Muscle of back (tissue), 3 donors: ENCODE measurements at regions not wholly inside any gene's neighbourhood (a gene's known extent, or its start where the extent isn't known, plus 50 kb on each side); places are given as distances from the start of the nearest gene placed in this dataset.

Source experiments
- DNase-seq, 3 donors: peaks; one replicate each; pipeline versions ENCODE4 v3.0.0 to v3.0.0-alpha.2; 2013

GRCh38 chr3:111472556-111472955, 69.4 kb upstream of the CD96 start:
- no peak for DNase-seq

- DNase-seq, result no peak
Measured at GRCh38 chr3:111473550-111473949, 68.4 kb upstream of the CD96 start.

DNA sequence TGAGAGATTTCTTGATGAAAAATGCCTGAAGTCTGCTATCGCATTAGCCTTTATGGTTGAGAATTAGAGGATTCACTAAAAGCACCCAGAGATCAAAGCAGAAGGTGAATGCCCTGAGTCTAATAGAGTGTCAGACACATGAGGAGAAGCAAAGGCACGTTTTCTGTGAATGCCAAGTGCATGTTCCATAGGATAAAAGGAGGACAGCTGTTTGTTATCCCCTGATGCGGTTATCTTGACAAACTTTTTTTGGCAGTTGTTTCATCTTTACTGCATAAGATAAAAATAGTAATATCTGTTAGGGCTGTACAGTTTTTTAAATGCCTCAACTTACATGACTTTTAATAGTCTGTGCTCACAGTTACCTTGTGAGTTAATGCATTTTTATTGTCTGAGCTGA, 65.3 kb upstream of the CD96 start:
- no peak for DNase-seq

DNA sequence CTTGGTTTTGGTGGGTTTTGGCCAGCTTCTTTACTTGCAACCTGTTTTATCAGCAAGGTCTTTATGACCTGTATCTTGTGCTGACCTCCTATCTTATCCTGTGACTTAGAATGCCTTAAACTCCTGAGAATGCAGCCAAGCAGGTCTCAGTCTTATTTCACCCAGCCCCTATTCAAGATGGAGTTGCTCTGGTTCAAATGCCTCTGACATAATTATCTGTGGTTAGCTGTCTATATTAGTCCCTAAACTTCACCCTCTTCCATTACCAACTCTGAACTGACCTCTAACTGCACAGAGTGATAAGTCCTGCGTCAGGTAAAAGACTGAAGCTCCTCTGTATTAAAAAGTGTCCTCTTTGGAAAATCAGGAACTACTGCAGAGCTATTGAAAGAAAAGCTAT, 61.9 kb upstream of the CD96 start:
- DNase-seq, result no peak

DNA sequence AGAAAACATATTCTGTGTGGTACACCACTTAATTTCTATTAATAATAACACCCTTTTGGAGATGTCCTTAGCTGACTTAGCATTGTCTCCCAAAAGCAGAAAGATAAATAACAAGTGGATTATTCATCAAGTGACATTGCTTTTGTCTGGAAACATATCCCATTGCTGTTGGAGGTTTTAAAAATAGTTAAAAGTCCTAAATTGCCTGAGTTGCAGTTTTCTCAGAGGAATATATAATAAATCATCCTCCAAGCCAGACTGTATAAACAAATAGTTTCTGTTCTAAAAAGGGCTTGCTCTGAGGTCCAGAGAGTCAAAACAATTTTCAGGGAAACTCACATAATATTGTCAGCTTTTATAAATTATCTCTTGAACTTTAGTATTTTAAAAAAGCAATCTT, 60.4 kb upstream of the CD96 start:
- no peak for DNase-seq

- DNase-seq, result no peak
Measured at GRCh38 chr3:111482574-111482973, 59.4 kb upstream of the CD96 start.

DNA sequence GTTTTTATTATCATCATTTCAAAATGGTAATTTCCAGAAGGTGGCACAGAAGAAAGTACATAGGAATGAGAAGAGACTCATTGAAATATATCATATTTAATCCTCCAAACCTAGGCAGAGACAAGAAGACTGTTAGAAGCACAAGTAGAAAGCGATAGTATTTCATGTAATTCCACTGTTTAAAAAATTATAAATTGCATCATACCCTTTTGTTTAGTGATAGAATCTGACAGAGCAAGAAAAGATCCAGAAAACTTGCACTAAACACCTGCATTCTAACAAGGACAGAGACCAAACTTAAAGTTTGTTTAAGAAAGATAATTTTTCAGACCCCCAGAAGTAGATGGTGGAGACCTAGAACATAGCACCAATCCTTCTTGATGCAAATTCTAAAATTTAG, 56.9 kb upstream of the CD96 start:
- DNase-seq, result no peak
